GM19240 (cell line): ENCODE measurements at regions not wholly inside any gene's neighbourhood (a gene's known extent, or its start where the extent isn't known, plus 50 kb on each side); places are given as distances from the start of the nearest gene placed in this dataset.
"Not testable (repeated sequence)": the region's sequence is repeated elsewhere in the genome, so short reads cannot be mapped to it uniquely, and the experiment has no call there.

Experiments used
- DNase-seq: peaks from one replicate; pipeline ENCODE4 v3.0.0; 2011; ENCODE audit warnings: low spot score; ENCODE audit not compliant: insufficient read length

DNA sequence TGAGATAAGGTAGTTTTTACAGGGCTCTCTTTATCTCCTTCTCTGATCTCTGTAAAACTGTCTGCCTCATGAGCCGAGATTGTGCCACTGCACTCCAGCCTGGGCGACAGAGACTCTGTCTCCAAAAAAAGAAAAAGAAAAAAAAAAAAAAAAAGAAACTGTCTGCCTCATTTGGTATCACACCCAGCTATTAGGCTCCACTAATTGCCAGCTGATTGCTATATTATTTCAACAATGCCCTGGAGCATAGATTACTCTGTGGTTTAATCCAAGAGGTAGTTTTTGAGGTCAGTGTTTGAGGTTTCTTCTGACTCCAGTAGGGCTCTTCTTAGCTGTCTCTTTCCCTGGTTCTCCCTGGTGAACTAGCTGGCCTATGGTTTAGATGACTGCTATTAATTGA is 268.1 kb upstream of the PLPP4 start:
- no peak for DNase-seq

DNA sequence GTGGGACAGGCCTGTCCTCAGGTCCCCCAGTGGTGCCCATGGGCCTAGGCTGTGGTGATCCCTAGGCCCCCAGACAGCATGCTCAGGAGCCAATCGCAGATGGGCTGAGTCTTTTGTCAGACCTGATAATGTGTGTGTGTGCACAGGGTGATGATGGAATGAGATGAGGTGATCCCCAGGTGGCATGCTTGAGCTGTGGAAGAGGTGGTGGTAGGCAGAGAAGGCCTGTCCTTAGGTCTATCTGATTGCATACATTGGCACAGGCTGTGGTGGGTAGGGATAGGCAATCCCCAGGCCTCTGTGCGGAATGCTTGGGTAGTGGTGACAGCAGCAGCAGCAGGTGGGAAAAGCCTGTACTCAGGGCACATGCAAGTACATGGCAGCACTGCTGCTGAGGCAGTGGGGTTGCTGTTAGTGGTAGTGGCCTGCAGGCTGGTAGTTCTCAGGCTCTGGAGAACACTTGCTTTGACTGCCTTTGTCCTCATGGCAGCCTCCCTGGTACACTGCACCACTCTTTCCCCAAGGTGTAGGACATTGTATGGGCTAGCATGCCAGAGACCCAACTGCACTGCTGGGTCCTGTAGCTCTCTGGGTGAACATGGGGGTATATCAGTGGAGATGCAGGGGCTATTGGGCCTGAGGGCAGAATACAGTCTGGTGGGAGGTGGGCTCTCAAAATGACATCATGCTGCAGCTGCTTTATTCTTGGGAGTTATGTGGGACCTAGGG is 260.9 kb upstream of the PLPP4 start:
- DNase-seq: no peak

DNA sequence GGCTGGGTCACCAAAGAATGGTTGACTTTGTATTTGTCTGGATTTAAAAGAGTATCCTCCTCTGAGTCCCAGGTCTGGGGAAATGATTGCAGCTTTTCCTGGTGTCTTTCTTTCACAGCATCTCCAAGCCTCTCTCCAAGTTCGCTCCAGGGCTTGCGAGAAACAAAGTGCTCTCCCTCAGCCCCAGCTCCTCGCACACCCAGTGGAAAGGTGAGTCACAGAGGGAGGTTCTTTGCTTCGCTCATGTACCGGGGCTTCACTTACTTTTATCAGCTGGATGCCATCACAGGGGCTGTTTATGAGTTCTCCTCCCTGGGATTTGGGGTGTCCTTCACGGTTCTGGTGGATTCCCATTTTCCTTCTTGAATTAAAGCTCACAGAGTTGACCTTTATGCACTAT is 252.2 kb upstream of the PLPP4 start:
- no peak for DNase-seq

DNA sequence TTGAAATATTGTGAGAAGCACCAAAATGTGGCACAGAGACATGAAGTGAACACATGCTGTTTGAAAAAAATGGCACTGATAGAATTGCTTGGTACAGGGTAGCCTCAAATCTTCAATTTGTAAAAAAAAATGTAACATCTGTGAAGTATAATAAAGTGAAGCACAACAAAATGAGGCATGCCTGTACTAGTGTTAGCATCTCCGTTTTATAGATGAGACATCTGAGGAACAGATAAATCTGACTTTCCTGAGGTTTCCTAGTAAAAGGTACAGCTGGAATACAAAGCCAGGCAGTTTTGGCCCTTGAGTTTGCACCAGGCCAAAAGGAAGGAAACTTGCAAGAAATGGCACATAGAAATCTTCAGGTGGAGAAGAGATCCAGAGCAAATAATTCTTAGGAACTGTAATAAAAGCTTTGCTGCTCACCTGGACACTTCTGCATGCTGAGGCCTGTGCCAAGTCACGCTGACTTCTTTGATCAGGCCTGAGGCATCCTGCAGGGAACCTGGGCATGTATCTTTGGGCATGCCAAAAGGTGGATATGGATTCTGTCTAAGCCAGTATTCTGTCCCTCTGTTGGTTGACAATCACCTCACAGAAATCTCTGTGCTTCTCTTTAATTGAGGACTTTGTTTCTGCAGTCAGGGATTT is 251.5 kb upstream of the PLPP4 start:
- no peak for DNase-seq

DNA sequence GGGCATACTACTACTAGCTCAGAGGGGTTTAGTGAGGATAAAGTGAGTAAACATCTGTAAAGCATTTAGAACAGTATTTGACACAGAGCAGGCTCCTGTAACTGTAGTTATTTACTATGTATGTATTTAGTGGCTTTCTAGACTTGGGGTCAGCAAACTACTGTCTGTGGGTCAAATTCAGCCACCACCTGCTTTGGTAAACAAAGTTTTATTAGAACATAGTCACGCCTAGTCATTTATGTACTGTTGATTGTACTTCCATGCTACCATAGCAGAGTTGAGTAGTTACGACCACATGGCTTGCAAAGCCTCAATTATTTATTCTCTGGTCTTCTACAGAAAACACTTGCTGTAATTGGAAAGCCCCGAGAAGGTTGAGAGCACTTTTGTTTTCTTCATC is 248.5 kb upstream of the PLPP4 start:
- DNase-seq: no peak

DNA sequence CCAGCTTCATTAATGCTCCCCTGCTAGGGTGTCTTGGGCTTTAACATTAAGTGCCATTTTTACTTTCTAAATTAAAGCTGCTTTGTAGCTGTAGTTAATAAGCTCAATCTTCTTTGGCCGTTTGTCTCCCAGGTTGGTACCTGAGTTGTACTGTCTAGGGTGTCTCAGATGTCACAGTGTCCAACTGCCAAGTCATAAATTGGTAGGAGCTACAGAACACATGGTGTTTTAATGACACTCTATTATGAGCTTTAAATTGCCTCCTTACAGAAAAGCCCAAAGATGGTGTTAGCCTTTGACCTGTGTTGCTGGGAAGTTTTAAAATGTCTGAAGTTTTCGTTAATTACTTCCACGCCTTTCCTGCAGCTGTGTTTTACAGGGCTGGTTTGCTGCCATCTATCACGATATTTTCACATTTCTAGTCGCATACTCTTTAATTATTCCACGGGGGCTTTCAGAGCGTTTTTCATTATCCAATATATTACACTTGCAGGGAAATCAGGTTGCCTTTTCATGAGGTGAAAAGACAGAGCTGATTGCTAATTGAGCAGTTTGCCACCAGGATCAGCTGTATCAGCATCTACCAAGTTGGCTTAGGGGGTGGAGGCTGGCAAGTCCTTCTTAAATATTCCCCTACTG is 247.8 kb upstream of the PLPP4 start:
- DNase-seq: no peak

DNA sequence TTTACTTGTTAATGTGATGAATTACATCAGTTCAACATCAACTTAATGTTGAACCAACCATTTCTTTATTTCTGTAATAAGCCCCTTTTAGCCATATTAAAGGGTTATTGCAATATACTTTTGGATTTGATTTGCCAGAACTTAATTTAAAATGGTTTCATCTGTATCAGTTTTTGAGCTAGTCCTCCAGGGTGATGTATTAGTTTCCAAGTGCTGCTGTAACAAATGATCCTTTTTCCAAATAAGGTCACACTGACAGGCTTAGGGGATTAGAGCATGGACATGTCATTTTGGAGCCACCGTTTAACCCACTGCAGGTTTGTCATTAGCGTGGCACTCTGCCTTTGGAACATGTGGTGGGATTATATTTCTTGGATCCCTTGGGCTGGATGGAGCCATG is 244.8 kb upstream of the PLPP4 start:
- DNase-seq: no peak

DNA sequence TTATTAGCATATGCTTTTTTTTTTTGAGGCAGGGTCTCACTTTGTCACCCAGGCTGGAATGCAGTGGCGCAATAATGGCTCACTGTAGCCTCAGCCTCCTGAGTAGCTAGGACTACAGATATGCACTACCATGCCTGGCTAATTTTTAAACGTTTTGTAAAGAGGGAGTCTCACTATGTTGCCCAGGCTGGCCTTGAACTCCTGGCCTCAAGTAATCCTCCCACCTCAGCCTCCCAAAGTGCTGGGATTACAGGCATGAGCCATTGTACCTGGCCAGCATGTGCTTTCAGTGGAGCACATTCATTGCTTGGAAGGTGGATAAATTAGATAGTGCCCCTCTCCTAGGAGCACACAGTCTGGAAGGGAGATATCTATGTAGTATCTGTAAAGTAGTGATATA is 243.7 kb upstream of the PLPP4 start:
- not testable (repeated sequence) for DNase-seq

DNA sequence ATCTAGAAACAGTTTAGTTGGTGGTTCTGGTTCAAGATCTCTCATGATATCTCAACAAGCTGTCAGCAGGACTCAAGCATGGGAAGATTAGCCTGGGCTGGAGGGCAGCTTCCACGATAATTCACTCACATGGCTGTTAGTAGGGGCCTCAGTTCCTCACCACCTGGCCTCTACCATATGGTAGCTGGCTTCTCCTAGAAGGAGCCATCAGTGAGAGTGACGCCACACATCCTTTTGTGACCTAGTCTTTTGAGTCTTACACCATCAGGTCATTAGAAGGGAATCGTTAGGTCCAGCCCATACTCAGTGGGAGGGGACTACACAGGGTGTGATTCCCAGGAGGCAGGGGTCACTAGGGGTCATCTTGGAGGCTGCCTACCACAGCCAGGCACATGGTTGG is 239.3 kb upstream of the PLPP4 start:
- no peak for DNase-seq

DNA sequence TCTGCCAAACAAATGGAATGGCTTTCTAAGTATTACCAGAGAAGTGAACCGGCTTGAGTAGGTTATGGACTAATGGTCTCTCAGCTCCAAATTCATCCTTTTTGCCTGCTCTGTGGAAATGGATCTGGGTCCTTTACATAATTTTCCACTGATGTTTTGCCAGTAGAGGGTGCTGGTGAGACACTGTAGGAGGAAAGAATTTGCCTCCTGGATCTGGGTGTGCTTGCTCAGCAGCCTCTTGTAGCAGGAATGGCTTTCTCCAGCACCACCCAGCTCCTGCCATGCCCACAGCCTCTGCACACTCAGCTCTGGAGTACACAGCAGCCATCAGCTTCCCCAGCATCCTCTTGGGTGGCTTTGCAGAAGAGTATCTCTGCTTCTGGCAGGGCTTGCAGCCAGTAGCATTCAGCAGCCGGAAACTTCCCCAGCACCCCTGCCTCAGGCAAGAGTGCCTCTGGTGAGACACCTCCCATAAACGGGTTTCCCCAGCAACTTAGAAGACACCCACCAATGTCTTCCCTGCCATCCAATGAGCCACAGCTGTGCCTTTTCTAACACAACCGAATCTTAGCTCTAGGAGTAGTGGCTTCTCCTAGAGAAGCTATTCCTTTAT is 235.0 kb upstream of the PLPP4 start:
- peak; percentile 26 for DNase-seq

DNA sequence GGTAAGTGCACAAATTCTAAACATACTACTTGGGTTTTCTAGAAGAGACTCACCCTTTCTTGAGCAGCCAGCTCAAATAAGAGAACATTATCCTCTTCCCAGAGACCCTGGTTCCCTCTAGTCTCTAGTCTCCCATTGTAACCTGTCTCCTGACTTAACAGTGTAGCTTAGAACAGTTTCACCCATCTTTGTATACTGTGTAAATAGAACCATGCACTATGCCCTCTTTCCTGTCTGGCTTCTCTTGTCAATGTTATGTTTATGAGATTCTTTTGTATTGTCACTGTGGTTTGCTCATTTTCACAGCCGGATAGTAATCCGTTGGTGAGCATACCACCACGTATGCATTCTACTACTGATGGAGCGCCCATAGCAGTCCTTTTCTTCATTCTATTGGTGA is 227.4 kb upstream of the PLPP4 start:
- DNase-seq: no peak

DNA sequence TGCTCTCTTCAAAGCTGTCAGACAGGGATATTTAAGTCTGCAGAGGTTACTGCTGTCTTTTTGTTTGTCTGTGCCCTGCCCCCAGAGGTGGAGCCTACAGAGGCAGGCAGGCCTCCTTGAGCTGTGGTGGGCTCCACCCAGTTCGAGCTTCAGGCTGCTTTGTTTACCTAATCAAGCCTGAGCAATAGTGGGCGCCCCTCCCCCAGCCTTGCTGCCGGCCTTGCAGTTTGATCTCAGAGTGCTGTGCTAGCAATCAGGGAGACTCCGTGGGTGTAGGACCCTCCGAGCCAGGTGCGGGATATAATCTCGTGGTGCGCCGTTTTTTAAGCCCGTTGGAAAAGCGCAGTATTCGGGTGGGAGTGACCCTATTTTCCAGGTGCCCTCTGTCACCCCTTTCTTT is 217.3 kb upstream of the PLPP4 start:
- not testable (repeated sequence) for DNase-seq

DNA sequence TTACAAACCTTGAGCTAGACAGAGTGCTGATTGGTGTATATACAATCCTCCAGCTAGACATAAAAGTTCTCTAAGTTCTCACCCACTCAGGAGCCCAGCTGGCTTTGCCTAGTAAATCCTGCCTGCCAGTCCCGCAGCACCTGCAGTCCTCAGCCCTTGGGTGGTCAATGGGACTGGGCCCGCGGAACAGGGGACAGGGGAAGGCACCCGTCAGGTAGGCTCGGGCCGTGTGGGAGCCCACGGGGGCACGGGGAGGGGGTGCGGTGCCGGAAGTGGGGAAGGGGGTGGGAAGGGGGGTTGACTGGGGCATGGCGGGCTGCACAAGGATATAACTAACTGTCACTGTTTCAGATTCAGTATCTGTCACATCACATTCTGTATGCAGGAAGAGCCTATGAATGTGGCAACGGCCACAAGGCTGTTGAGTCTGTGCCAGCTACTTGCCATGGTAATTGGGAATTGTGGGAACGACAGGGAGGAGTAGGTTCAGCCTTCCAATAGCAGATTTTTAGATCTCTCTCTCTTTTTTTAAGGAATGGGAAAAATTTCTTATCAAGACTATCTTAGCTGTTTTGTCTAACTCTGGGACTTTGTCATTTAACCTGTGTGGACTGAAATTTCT is 205.1 kb upstream of the PLPP4 start:
- no peak for DNase-seq

DNA sequence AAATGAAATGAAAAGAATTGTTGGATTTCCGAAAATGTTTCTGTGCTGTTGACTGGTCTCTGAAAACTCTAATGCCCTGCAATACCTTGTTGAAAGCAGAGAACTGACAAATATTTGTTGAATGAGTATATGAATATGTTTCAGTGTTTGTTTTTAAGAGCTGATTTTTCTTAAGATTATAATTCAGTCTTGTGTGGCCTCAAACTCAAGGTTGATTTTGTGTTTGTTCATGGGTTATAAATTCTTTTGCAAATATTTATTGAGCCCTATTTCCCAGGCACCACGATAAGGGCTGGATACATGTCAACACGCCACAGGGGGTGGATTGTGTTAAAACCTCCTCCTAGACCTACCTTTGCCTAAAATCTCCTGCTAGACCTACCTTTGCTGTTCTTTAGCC is 203.9 kb upstream of the PLPP4 start:
- no peak for DNase-seq

DNA sequence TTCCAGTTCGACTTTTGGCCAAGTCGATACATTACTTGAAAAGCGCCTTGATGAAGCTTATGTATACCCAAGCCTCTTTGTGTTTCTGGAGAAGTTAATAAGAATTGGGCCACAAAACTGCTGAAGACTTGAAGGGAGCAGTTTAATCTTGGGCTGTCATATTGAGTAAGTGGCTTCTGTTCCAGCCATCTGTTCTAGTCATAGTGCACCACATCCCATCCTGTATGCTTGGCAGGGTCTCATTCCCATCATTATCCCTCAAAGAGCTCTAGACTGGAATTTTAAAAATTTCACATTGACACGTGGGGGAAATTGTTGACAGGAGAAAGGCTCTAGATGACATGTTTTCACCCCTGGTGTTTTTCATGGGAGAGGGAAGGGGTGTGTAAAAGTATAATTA is 196.6 kb upstream of the PLPP4 start:
- no peak for DNase-seq

DNA sequence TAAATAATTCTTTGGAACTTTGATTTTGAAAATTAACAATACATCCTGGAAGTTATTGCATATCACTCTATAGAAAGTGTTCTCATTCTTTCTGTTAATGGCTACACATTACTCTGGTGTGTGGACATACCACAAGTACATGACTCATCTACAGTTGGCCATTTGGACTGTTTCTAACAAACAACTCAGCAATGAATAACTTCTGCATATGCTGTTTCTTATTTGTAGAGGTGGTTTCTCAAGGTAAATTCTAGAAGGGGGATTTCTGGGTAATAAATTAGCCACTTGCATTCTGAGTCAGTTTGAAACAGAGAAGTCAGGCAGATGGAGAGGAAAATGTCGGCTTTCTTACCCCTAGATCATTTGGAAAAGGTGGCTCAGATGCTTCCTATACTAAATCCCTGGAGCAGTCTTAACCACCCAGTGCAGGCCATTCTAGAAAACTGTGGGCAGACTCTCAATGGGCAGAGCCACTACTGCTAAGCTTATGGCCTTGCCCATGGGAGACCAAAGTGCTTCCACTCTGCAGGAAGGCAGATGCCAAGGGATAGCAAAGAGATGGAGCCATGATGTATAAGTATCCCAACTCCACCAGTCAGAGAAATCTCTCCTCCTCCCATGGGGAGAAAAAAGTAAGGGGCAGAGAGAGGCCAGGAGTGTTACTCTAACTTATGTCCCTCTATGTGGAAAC is 194.0 kb upstream of the PLPP4 start:
- no peak for DNase-seq

DNA sequence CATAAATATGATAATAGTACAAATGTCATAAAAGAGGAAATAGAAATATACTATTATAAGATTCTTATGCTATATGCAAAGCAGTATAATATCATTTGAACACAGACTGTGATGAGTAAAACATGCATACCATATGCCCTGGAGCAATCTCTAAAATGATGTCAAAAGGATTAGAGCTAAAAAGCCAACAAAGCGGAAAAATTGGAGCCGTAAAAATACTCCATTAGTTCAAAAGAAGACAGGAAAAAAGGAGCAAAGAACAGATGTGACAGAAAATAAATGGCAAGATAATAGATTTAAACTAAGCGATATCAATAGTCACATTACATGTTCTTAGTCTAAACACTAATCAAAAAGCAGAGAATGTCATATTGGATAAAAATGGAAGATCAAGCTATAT is 191.0 kb upstream of the PLPP4 start:
- DNase-seq: no peak

DNA sequence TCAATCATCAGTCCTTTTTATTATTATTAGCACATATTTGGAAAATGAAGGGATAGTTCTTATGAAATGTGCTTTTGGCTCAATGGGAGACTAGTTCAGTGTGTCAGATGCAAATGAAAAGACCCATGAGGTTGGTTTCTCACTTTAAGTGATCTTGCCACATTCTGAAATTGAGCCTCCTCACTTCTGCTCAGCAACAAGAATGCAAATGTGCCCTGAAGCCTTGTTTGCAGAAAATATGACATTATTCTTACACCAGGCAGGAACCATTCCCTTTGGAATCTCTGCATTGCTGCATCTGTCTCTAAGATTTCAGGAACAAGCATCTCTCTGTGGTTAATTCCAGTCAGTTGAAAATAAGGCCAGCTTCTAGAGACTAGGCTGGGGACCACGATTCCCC is 186.1 kb upstream of the PLPP4 start:
- no peak for DNase-seq

DNA sequence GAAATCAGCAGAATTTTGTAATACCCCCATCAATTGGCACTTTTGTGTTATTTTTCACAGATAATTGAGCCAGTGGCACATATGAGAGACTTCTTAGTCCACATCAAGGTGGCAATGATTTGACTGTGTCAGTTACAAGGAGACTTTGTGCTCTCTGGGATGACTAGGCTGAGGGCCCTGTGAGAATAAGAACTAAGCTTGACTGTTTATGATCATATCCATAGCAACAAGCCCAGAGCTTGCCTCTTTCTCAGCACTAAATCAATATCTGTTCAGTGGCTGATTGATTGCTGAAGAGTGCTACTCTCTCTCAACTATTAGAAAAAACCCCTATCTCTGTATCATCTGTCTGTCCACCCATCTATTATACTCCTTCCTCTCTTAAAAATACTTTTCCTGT is 185.3 kb upstream of the PLPP4 start:
- no peak for DNase-seq

DNA sequence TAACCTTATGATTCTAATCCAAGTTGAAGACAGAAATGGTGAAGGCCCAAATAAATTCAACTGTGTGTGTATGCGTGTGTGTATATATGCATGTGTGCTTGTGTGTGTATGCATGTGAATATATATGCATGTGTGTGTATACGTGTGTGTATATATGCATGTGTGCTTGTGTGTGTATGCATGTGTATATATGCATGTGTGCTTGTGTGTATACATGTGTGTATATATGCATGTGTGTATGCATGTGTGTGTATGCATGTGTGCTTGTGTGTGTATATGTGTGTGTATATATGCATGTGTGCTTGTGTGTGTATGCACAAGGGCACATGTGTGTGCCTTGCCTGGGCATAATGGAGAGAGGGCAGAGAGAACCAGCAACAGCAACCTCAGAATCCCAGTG is 184.7 kb upstream of the PLPP4 start:
- no peak for DNase-seq

DNA sequence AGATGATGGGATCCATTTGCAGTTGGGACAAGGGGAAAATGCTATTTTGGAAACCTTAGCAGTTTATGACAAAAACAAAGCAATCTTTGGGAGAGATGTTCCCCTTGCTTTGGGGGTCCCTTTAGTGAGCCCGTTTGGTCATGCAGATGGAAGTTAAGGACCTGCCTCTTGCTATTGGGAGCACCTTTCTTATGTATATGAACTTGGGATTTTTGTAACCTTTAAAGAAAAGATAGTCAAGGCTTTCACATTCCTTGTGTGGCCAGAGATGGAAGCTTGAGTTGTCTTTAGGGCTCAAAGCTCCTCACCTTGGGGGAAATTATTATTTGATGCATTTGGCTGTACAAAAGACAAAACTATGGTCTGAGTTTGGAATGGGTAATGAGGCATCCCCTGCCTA is 179.0 kb upstream of the PLPP4 start:
- no peak for DNase-seq
